Stimulated activated CD4-positive, alpha-beta T cell treated with anti-CD3 and anti-CD28 coated beads, Interleukin-12 subunit alpha, Interleukin-12 subunit beta, amount 100 ng/mL, for 24 hours (primary cell): ENCODE measurements at regions not wholly inside any gene's neighbourhood (a gene's known extent, or its start where the extent isn't known, plus 50 kb on each side); places are given as distances from the start of the nearest gene placed in this dataset.

ENCODE experiments used
- DNase-seq, 2 experiments: peaks; one replicate each; pipeline ENCODE4 v3.0.0-alpha.2; 2020; ENCODE audit warnings: low read depth in 2 of 2

GRCh38 chr16:35732046-35732810, 2272.8 kb downstream of the TP53TG3F start:
- no peak for DNase-seq

- DNase-seq: no peak
These were observed 2274.0 kb downstream of the TP53TG3F start for GRCh38 chr16:35733278-35733965.

GRCh38 chr16:35733971-35734702, 2274.7 kb downstream of the TP53TG3F start:
- DNase-seq: no peak

GRCh38 chr16:35734728-35735402, 2275.5 kb downstream of the TP53TG3F start:
- no peak for DNase-seq

- no peak for DNase-seq
These were observed 2276.2 kb downstream of the TP53TG3F start for GRCh38 chr16:35735403-35736251.

- DNase-seq: no peak
These were observed 2277.1 kb downstream of the TP53TG3F start for GRCh38 chr16:35736546-35736945.

- no peak for DNase-seq
These were observed 2277.7 kb downstream of the TP53TG3F start for GRCh38 chr16:35737076-35737475.

GRCh38 chr16:35741546-35741945, 2282.1 kb downstream of the TP53TG3F start:
- no peak for DNase-seq

GRCh38 chr16:35743101-35743692, 2283.8 kb downstream of the TP53TG3F start:
- no peak for DNase-seq

GRCh38 chr16:35744084-35744483, 2284.7 kb downstream of the TP53TG3F start:
- no peak for DNase-seq

GRCh38 chr16:35744726-35745125, 2285.3 kb downstream of the TP53TG3F start:
- no peak for DNase-seq

GRCh38 chr16:35745191-35745590, 2285.8 kb downstream of the TP53TG3F start:
- no peak for DNase-seq

GRCh38 chr16:35745821-35746248, 2286.4 kb downstream of the TP53TG3F start:
- no peak for DNase-seq

- no peak for DNase-seq
These were observed 2287.0 kb downstream of the TP53TG3F start for GRCh38 chr16:35746281-35746962.

- DNase-seq: no peak
These were observed 2287.7 kb downstream of the TP53TG3F start for GRCh38 chr16:35746963-35747657.

GRCh38 chr16:35747658-35748455, 2288.4 kb downstream of the TP53TG3F start:
- DNase-seq: no peak

- DNase-seq: no peak
These were observed 2289.3 kb downstream of the TP53TG3F start for GRCh38 chr16:35748621-35749252.
